OCI-LY1 (cell line): ENCODE measurements at regions not wholly inside any gene's neighbourhood (a gene's known extent, or its start where the extent isn't known, plus 50 kb on each side); places are given as distances from the start of the nearest gene placed in this dataset.

Source experiments
- H2AFZ ChIP-seq: fragments of 200-600 bp; sonication (generic), shearing (Covaris generic); 2 replicates; pipeline ENCODE4 v1.6.0; 2014; ENCODE audit warnings: antibody characterized with exemption, mild to moderate bottlenecking, low read length
- H3F3A ChIP-seq: fragments of 200-600 bp; sonication (generic), shearing (Covaris generic); 2 replicates; pipeline ENCODE4 v1.6.0; 2014; ENCODE audit warnings: mild to moderate bottlenecking, antibody characterized with exemption, low read length, moderate library complexity; ENCODE audit not compliant: insufficient read depth
- H3K27ac ChIP-seq: fragments of 200-600 bp; sonication (generic); 2 replicates; pipeline ENCODE4 v1.5.1; 2014; ENCODE audit warnings: low read length, mixed run types, mild to moderate bottlenecking, low read depth; ENCODE audit not compliant: poor library complexity, severe bottlenecking
- H3K27me3 ChIP-seq: fragments of 200-600 bp; sonication (generic); 2 replicates; pipeline ENCODE4 v1.6.0; 2014; ENCODE audit warnings: antibody characterized with exemption, mild to moderate bottlenecking, low read length, moderate library complexity; ENCODE audit not compliant: insufficient read depth
- H3K36me3 ChIP-seq: fragments of 200-600 bp; sonication (generic); 2 replicates; pipeline ENCODE4 v1.6.1; 2014; ENCODE audit warnings: mild to moderate bottlenecking, antibody characterized with exemption, low read length, moderate library complexity, mixed read lengths; ENCODE audit not compliant: insufficient read depth
- H3K4me1 ChIP-seq: fragments of 200-600 bp; sonication (generic); 2 replicates; pipeline ENCODE4 v1.5.1; 2014; ENCODE audit warnings: mild to moderate bottlenecking, low read length, moderate library complexity; ENCODE audit not compliant: insufficient read depth, severe bottlenecking
- H3K4me2 ChIP-seq: fragments of 200-600 bp; sonication (generic), shearing (Covaris generic); 2 replicates; pipeline ENCODE4 v1.6.1; 2014; ENCODE audit warnings: low read length
- H3K4me3 ChIP-seq: fragments of 200-600 bp; sonication (generic); 2 replicates; pipeline ENCODE4 v1.5.1; 2014; ENCODE audit warnings: low read length, low read depth, mild to moderate bottlenecking, mixed read lengths; ENCODE audit not compliant: poor library complexity, severe bottlenecking
- H3K79me2 ChIP-seq: fragments of 200-600 bp; shearing (Covaris generic); 2 replicates; pipeline ENCODE4 v1.6.1; 2016; ENCODE audit warnings: mixed run types, low read length, mixed read lengths; ENCODE audit not compliant: insufficient read depth
- H3K9ac ChIP-seq: fragments of 200-600 bp; sonication (generic), shearing (Covaris generic); 2 replicates; pipeline ENCODE4 v1.6.1; 2014; ENCODE audit warnings: mild to moderate bottlenecking, low read length, mixed read lengths
- H3K9me2 ChIP-seq: fragments of 200-600 bp; sonication (generic), shearing (Covaris generic); 2 replicates; pipeline ENCODE4 v1.6.1; 2014; ENCODE audit warnings: low read depth, mild to moderate bottlenecking, low read length, mixed read lengths
- H3K9me3 ChIP-seq: fragments of 200-600 bp; shearing (Covaris generic); 2 replicates; pipeline ENCODE4 v1.6.1; 2014; ENCODE audit warnings: low read length, mixed read lengths
- H4K20me1 ChIP-seq: fragments of 200-600 bp; sonication (generic), shearing (Covaris generic); 2 replicates; pipeline ENCODE4 v1.6.0; 2016; ENCODE audit warnings: mild to moderate bottlenecking, low read length; ENCODE audit not compliant: insufficient read depth
- EZH2 ChIP-seq: fragments of 200-600 bp; sonication (generic), shearing (Covaris generic); IDR thresholded peaks from 2 replicates; pipeline ENCODE4 v1.8.0; 2017; ENCODE audit warnings: borderline replicate concordance, mixed run types, mild to moderate bottlenecking, antibody characterized with exemption, low read length, moderate library complexity, mixed read lengths
- TF ChIP-seq, protein P1 (sequence below): fragments of 200-600 bp; sonication (generic), shearing (Covaris generic); IDR thresholded peaks from 2 replicates; pipeline ENCODE4 v1.5.1; 2017; ENCODE audit warnings: mild to moderate bottlenecking, antibody characterized with exemption, low read length, moderate library complexity, mixed read lengths

GRCh38 chr9:126088336-126088735 lies 238.3 kb upstream of the MVB12B start:
- H3K4me3 ChIP-seq, result no peak overlapping the region
- H3K36me3 ChIP-seq, result no peaks in the 10 kb centered on the region
- no peaks in the 10 kb centered on the region for H3F3A ChIP-seq
- H3K27me3 ChIP-seq, result no peaks in the 10 kb centered on the region
- H3K27ac ChIP-seq, result no peak overlapping the region
- H4K20me1 ChIP-seq, result no peaks in the 10 kb centered on the region
- no peak overlapping the region for H3K4me2 ChIP-seq
- no peaks in the 10 kb centered on the region for H3K9me2 ChIP-seq
- no peaks in the 10 kb centered on the region for H3K4me1 ChIP-seq
- H3K9me3 ChIP-seq, result no peaks in the 10 kb centered on the region
- no peaks in the 10 kb centered on the region for H3K79me2 ChIP-seq
- TF ChIP-seq, protein P1, sequence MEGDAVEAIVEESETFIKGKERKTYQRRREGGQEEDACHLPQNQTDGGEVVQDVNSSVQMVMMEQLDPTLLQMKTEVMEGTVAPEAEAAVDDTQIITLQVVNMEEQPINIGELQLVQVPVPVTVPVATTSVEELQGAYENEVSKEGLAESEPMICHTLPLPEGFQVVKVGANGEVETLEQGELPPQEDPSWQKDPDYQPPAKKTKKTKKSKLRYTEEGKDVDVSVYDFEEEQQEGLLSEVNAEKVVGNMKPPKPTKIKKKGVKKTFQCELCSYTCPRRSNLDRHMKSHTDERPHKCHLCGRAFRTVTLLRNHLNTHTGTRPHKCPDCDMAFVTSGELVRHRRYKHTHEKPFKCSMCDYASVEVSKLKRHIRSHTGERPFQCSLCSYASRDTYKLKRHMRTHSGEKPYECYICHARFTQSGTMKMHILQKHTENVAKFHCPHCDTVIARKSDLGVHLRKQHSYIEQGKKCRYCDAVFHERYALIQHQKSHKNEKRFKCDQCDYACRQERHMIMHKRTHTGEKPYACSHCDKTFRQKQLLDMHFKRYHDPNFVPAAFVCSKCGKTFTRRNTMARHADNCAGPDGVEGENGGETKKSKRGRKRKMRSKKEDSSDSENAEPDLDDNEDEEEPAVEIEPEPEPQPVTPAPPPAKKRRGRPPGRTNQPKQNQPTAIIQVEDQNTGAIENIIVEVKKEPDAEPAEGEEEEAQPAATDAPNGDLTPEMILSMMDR, result no peak
- TF ChIP-seq EZH2, result no peak
- no peak overlapping the region for H3K9ac ChIP-seq
- no peak overlapping the region for H2AFZ ChIP-seq

DNA sequence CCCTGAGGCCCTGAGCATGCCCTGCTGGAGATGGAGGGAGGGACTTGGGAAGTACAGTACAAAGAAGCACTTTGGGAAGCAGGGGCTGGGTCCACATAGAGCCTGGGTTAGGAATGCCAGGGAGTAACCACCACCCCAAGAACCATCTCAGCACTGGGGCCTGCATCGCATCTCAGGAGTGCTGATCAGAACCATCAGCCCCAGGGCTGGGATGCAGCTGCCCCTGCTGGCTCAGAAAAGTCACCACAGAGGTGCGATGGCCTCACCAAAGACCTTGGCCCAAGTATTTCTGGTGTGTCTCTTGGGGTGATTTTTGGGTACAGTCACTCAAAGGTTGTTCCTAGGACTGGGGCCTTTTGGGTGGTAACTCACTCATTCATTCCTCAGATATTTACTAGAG lies 236.8 kb upstream of the MVB12B start:
- Histone ChIP-seq H3K36me3 (no peaks in the 10 kb centered on the region), H3K4me3 (no peak overlapping the region), H3K27ac (no peak overlapping the region), H3K4me1 (no peaks in the 10 kb centered on the region), H3K9ac (no peak overlapping the region), H2AFZ (no peak overlapping the region), H3K9me3 (no peaks in the 10 kb centered on the region), H3K4me2 (no peak overlapping the region), H3K27me3 (no peaks in the 10 kb centered on the region), H4K20me1 (no peaks in the 10 kb centered on the region), H3K79me2 (no peaks in the 10 kb centered on the region), H3K9me2 (no peaks in the 10 kb centered on the region), H3F3A (no peaks in the 10 kb centered on the region)
- TF ChIP-seq EZH2, result no peak
- TF ChIP-seq, protein P1, result no peak

DNA sequence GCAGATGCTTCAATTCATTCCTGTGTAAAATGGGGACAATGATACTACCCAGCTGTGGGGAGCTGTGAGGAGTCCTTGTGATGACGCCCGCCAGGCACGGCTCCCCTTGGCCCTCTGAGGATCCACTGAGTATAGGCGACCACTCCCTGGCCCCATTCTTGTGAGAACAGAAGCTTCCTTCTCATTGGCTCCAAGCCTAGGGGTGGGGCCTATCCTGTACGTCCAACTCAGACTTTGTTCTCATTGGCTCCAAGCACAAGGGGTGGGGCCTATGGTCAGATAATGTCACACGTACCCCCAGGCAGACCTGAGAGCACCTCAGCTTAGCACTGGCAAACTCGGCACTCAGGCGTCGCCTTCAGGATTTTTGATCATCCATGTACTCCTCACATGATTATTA lies 232.9 kb upstream of the MVB12B start:
- H3F3A ChIP-seq, result no peaks in the 10 kb centered on the region
- H3K9ac ChIP-seq, result no peak overlapping the region
- H3K27me3 ChIP-seq, result no peaks in the 10 kb centered on the region
- H2AFZ ChIP-seq, result no peak overlapping the region
- no peaks in the 10 kb centered on the region for H3K36me3 ChIP-seq
- H3K4me3 ChIP-seq, result no peak overlapping the region
- H3K79me2 ChIP-seq, result no peaks in the 10 kb centered on the region
- no peaks in the 10 kb centered on the region for H3K9me3 ChIP-seq
- no peaks in the 10 kb centered on the region for H4K20me1 ChIP-seq
- H3K4me2 ChIP-seq, result no peak overlapping the region
- no peaks in the 10 kb centered on the region for H3K4me1 ChIP-seq
- H3K27ac ChIP-seq, result no peak overlapping the region
- H3K9me2 ChIP-seq, result no peaks in the 10 kb centered on the region
- no peak for TF ChIP-seq EZH2
- TF ChIP-seq, protein P1, result no peak
